K562 (cell line): ENCODE measurements at regions not wholly inside any gene's neighbourhood (a gene's known extent, or its start where the extent isn't known, plus 50 kb on each side); places are given as distances from the start of the nearest gene placed in this dataset.

Experiments used
- ATAC-seq: fragments of 200-7000 bp; cut with Tn5 transposase; 3 replicates; pipeline ENCODE4 v1.9.1; 2020; ENCODE audit warnings: moderate library complexity
- BruUV-seq: library from RNA; stranded (reverse); fragments of 400-500 nt; replicated peaks from 2 replicates; lab custom pipeline; 2021; lab: Mats Ljungman, UMichigan
- CTCF ChIA-PET: fragments of 300-600 bp; formaldehyde crosslinking; extraction: SDS; loops from one replicate; lab custom pipeline; 2021; ENCODE audit warnings: low intra/inter-chr PET ratio; lab: Yijun Ruan, JAX
- POLR2A ChIA-PET: fragments of 300-600, 350-650 bp; sonication (Branson Sonifier 250); formaldehyde crosslinking; extraction: SDS; loops from one replicate; lab custom pipeline; 2021; ENCODE audit warnings: antibody characterized with exemption, inconsistent platforms; lab: Yijun Ruan, JAX
- DNase-seq, 4 experiments: peaks; one replicate each; pipeline versions ENCODE4 v3.0.0 to v3.0.0-alpha.2; 2011 to 2018; ENCODE audit warnings: low spot score in 3 of 4, mixed read lengths in 3 of 4; ENCODE audit errors: extremely low read depth in 1 of 4
- FAIRE-seq: peaks from 2 replicates; lab custom pipeline; 2011; peaks lifted over from hg19 to GRCh38; lab: Jason Lieb, UNC
- H2AFZ ChIP-seq: 2 replicates; pipeline ENCODE4 v1.6.0; 2011; ENCODE audit warnings: low read depth, low read length, control low read depth, inconsistent platforms
- H3K27ac ChIP-seq: fragments of 200-600 bp; 3 replicates; pipeline ENCODE4 v1.8.0; 2011; ENCODE audit warnings: low read depth, mild to moderate bottlenecking, control low read depth, inconsistent platforms, low read length, moderate library complexity, mixed read lengths; ENCODE audit errors: extremely low read depth
- H3K27me3 ChIP-seq, 2 experiments: fragments of 300-600 bp in 1 of 2; 2 replicates in 1 of 2; 3 replicates in 1 of 2; pipeline versions ENCODE4 v1.6.0 to v1.8.0; 2011; ENCODE audit warnings: inconsistent platforms in 2 of 2, low read length in 2 of 2, mild to moderate bottlenecking in 1 of 2, mixed read lengths in 1 of 2, moderate library complexity in 1 of 2; ENCODE audit not compliant: control insufficient read depth in 2 of 2, insufficient read depth in 2 of 2
- H3K36me3 ChIP-seq: fragments of 300-600 bp; 3 replicates; pipeline ENCODE4 v1.8.0; 2011; ENCODE audit warnings: mild to moderate bottlenecking, low read length, inconsistent platforms; ENCODE audit not compliant: control insufficient read depth, insufficient read depth
- H3K4me1 ChIP-seq, 2 experiments: fragments of 200-600 bp in 1 of 2; replicated peaks in 1 of 2; 2 replicates in 1 of 2; 3 replicates in 1 of 2; pipeline versions ENCODE4 v1.5.1 to v1.8.0; 2011; ENCODE audit warnings: inconsistent platforms in 2 of 2, low read length in 2 of 2, mild to moderate bottlenecking in 1 of 2, mixed read lengths in 1 of 2, moderate library complexity in 1 of 2; ENCODE audit not compliant: control insufficient read depth in 2 of 2, insufficient read depth in 2 of 2
- H3K4me2 ChIP-seq: 2 replicates; pipeline ENCODE4 v1.6.1; 2011; ENCODE audit warnings: low read length, control low read depth, inconsistent platforms, mixed read lengths; ENCODE audit not compliant: insufficient read depth
- H3K4me3 ChIP-seq: fragments of 200-600 bp; sonication (generic), shearing (Covaris generic); 2 replicates; pipeline ENCODE4 v1.5.1; 2016; ENCODE audit warnings: control low read depth, inconsistent platforms
- H3K79me2 ChIP-seq: fragments of 200-600 bp; 3 replicates; pipeline ENCODE4 v1.8.0; 2011; ENCODE audit warnings: low read length, inconsistent platforms; ENCODE audit not compliant: control insufficient read depth, insufficient read depth
- H3K9ac ChIP-seq, 2 experiments: 2 replicates each; pipeline versions ENCODE4 v1.6.0 to v1.6.1; 2011; ENCODE audit warnings: low read depth in 2 of 2, low read length in 2 of 2, control low read depth in 1 of 2, inconsistent platforms in 1 of 2, mild to moderate bottlenecking in 1 of 2, mixed read lengths in 1 of 2; ENCODE audit not compliant: insufficient read depth in 1 of 2
- H3K9me1 ChIP-seq: one replicate; pipeline ENCODE4 v1.6.0; 2011; ENCODE audit warnings: inconsistent platforms, mild to moderate bottlenecking, low read length, moderate library complexity; ENCODE audit not compliant: control insufficient read depth, insufficient read depth
- H3K9me3 ChIP-seq: replicated peaks from 2 replicates; pipeline ENCODE4 v1.5.1; 2011; ENCODE audit warnings: low read depth, low read length, inconsistent platforms; ENCODE audit not compliant: control insufficient read depth, insufficient read depth
- H4K20me1 ChIP-seq: replicated peaks from 2 replicates; pipeline ENCODE4 v1.6.1; 2011; ENCODE audit warnings: low read length, inconsistent platforms, mixed read lengths; ENCODE audit not compliant: control insufficient read depth, insufficient read depth
- HEY1 ChIP-seq: fragments of 250-450 bp; sonication (Bioruptor Pico); IDR thresholded peaks from 2 replicates; pipeline ENCODE4 v1.5.0; 2020; ENCODE audit warnings: mild to moderate bottlenecking, moderate library complexity, borderline replicate concordance
- HNRNPH1 ChIP-seq: fragments of 200-400 bp; formaldehyde crosslinking; optimal IDR thresholded peaks from 2 replicates; pipeline ENCODE3; 2017; ENCODE audit warnings: low read depth, mild to moderate bottlenecking, low read length, moderate library complexity
- IFI16 ChIP-seq: fragments of 250-450 bp; sonication (Bioruptor Pico); IDR thresholded peaks from 2 replicates; pipeline ENCODE4 v2.1.2; 2022; ENCODE audit warnings: mild to moderate bottlenecking, inconsistent platforms
- SIX5 ChIP-seq, 2 experiments: IDR thresholded peaks; 2 replicates each; pipeline ENCODE4 v1.6.1; 2011; ENCODE audit warnings: low read length in 2 of 2, borderline replicate concordance in 1 of 2, low read depth in 1 of 2, mild to moderate bottlenecking in 1 of 2, moderate library complexity in 1 of 2; ENCODE audit not compliant: insufficient read depth in 1 of 2
- ZNF408 ChIP-seq: fragments of 250-450 bp; sonication (Bioruptor Pico); IDR thresholded peaks from 2 replicates; pipeline ENCODE4 v1.4.0; 2020; ENCODE audit warnings: low read depth, mild to moderate bottlenecking, moderate library complexity
- WGBS: fragments of 100-300 bp; shearing (Covaris generic); methylation state at CpG from one replicate; pipeline ENCODE4 v1.1.6; 2016; ENCODE audit warnings: low coverage, mixed read lengths; ENCODE audit not compliant: insufficient coverage; ENCODE audit errors: missing lambda C conversion rate; 5-methylcytosine and 5-hydroxymethylcytosine counted together
- in situ Hi-C: fragments of 300-500 bp; cut with MboI; formaldehyde crosslinking; loops from 4 replicates; pipeline ENCODE4 v1.15.0; 2018; ENCODE audit warnings: inconsistent platforms, mixed read lengths
- intact Hi-C: fragments of 100-400 bp; cut with micrococcal nuclease; formaldehyde crosslinking; loops from 2 replicates; pipeline ENCODE4 v1.14.2; 2022
- TF ChIP-seq, protein P1 (sequence below), 2 experiments: fragments of 450-650 bp in 1 of 2; sonication (generic) in 1 of 2; formaldehyde crosslinking in 1 of 2; IDR thresholded peaks; 2 replicates each; pipeline versions ENCODE4 v1.7.1 to v1.9.0; 2016 to 2022; ENCODE audit warnings: inconsistent platforms in 1 of 2, mild to moderate bottlenecking in 1 of 2, missing genetic modification reagents in 1 of 2
- TF ChIP-seq, protein P2 (sequence below): fragments of 250-450 bp; sonication (Bioruptor Pico); IDR thresholded peaks from 2 replicates; pipeline ENCODE4 v1.8.0; 2021; ENCODE audit warnings: mild to moderate bottlenecking, moderate library complexity
- TF ChIP-seq, protein P3 (sequence below): sonication (generic); formaldehyde crosslinking; IDR thresholded peaks from 2 replicates; pipeline ENCODE4 v1.9.0; 2022; ENCODE audit warnings: mild to moderate bottlenecking, missing genetic modification reagents
- TF ChIP-seq, protein P4 (sequence below): fragments of 250-450 bp; sonication (Bioruptor Pico); IDR thresholded peaks from 2 replicates; pipeline ENCODE4 v1.8.0; 2021; ENCODE audit warnings: moderate library complexity, mild to moderate bottlenecking, inconsistent platforms

GRCh38 chr7:114343949-114344708 is 70.5 kb upstream of the FOXP2 start:
- BruUV-seq, result no TSS peak
- no peak for TF ChIP-seq HNRNPH1
- TF ChIP-seq, protein P1, sequence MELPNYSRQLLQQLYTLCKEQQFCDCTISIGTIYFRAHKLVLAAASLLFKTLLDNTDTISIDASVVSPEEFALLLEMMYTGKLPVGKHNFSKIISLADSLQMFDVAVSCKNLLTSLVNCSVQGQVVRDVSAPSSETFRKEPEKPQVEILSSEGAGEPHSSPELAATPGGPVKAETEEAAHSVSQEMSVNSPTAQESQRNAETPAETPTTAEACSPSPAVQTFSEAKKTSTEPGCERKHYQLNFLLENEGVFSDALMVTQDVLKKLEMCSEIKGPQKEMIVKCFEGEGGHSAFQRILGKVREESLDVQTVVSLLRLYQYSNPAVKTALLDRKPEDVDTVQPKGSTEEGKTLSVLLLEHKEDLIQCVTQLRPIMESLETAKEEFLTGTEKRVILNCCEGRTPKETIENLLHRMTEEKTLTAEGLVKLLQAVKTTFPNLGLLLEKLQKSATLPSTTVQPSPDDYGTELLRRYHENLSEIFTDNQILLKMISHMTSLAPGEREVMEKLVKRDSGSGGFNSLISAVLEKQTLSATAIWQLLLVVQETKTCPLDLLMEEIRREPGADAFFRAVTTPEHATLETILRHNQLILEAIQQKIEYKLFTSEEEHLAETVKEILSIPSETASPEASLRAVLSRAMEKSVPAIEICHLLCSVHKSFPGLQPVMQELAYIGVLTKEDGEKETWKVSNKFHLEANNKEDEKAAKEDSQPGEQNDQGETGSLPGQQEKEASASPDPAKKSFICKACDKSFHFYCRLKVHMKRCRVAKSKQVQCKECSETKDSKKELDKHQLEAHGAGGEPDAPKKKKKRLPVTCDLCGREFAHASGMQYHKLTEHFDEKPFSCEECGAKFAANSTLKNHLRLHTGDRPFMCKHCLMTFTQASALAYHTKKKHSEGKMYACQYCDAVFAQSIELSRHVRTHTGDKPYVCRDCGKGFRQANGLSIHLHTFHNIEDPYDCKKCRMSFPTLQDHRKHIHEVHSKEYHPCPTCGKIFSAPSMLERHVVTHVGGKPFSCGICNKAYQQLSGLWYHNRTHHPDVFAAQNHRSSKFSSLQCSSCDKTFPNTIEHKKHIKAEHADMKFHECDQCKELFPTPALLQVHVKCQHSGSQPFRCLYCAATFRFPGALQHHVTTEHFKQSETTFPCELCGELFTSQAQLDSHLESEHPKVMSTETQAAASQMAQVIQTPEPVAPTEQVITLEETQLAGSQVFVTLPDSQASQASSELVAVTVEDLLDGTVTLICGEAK (IDR thresholded peaks at IDR 0.05), result no peak
- TF ChIP-seq, protein P1 (CRISPR knock-in tag; IDR thresholded peaks at IDR 0.05), result no peak
- no peak for TF ChIP-seq ZNF408 (CRISPR knock-in tag)
- TF ChIP-seq, protein P2, sequence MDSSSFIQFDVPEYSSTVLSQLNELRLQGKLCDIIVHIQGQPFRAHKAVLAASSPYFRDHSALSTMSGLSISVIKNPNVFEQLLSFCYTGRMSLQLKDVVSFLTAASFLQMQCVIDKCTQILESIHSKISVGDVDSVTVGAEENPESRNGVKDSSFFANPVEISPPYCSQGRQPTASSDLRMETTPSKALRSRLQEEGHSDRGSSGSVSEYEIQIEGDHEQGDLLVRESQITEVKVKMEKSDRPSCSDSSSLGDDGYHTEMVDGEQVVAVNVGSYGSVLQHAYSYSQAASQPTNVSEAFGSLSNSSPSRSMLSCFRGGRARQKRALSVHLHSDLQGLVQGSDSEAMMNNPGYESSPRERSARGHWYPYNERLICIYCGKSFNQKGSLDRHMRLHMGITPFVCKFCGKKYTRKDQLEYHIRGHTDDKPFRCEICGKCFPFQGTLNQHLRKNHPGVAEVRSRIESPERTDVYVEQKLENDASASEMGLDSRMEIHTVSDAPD (CRISPR knock-in tag), result no peak
- no peak for TF ChIP-seq SIX5 (IDR thresholded peaks at IDR 0.05; ENCODE audit: borderline replicate concordance in 1 of 2, insufficient read depth in 1 of 2, low read depth in 1 of 2, low read length in 2 of 2)
- TF ChIP-seq, protein P3, sequence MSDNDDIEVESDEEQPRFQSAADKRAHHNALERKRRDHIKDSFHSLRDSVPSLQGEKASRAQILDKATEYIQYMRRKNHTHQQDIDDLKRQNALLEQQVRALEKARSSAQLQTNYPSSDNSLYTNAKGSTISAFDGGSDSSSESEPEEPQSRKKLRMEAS (CRISPR knock-in tag), result no peak
- TF ChIP-seq IFI16 (CRISPR knock-in tag), result no peak
- no peak for TF ChIP-seq HEY1 (CRISPR knock-in tag)
- TF ChIP-seq, protein P4, sequence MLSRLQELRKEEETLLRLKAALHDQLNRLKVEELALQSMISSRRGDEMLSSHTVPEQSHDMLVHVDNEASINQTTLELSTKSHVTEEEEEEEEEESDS (CRISPR knock-in tag), result no peak
- Histone ChIP-seq H3K27me3 (no peaks in the 10 kb centered on the region), H3K9me3 (no peaks in the 10 kb centered on the region; the same call in 1 of the 2 replicates), H3K4me2 (no peak overlapping the region), H3K9ac (no peak overlapping the region), H3K9me1 (no peaks in the 10 kb centered on the region), H3K27ac (no peak overlapping the region), H3K36me3 (no peaks in the 10 kb centered on the region), H3K4me1 (no peaks in the 10 kb centered on the region), H4K20me1 (no peaks in the 10 kb centered on the region), H3K4me3 (no peak overlapping the region), H2AFZ (no peak overlapping the region), H3K79me2 (no peaks in the 10 kb centered on the region)
- ChIA-PET CTCF (no interaction called here), POLR2A (no interaction called here)
- WGBS, result 1% methylated on average over 9 of the region's 9 CpGs
- FAIRE-seq (no peak), ATAC-seq (no peak), DNase-seq (no peak)
- in situ Hi-C loops (no loop called here), intact Hi-C loops (no loop called here)
